ENCODE measurements at regions not wholly inside any gene's neighbourhood (a gene's known extent, or its start where the extent isn't known, plus 50 kb on each side); places are given as distances from the start of the nearest gene placed in this dataset.

- TF ChIP-seq CTCF (conservative IDR thresholded peaks at IDR 0.05; ENCODE audit: low read depth, low read length): no peak
- TF ChIP-seq RAD21 (IDR thresholded peaks at IDR 0.05; ENCODE audit: low read length): no peak
- TF ChIP-seq POLR2A (IDR thresholded peaks at IDR 0.05; ENCODE audit: low read depth, low read length): no peak
Observed at GRCh38 chr11:104705490-104706190, 192.6 kb downstream of the CASP12 start.

Measured in IMR-90 (cell line).